ENCODE measurements at regions not wholly inside any gene's neighbourhood (a gene's known extent, or its start where the extent isn't known, plus 50 kb on each side); places are given as distances from the start of the nearest gene placed in this dataset.

GRCh38 chr3:168497741-168498140 lies 402.0 kb upstream of the GOLIM4 start:
- no peak overlapping the region for H3K4me3 Mint-ChIP-seq (ENCODE audit: unreplicated experiment)
- no peak overlapping the region for H3K27ac Mint-ChIP-seq (ENCODE audit: low read depth, unreplicated experiment)
- no TSS peak for BruUV-seq (replicated peaks)
- intact Hi-C loops (cut with micrococcal nuclease), result no loop called here
- TF ChIP-seq, protein P1, sequence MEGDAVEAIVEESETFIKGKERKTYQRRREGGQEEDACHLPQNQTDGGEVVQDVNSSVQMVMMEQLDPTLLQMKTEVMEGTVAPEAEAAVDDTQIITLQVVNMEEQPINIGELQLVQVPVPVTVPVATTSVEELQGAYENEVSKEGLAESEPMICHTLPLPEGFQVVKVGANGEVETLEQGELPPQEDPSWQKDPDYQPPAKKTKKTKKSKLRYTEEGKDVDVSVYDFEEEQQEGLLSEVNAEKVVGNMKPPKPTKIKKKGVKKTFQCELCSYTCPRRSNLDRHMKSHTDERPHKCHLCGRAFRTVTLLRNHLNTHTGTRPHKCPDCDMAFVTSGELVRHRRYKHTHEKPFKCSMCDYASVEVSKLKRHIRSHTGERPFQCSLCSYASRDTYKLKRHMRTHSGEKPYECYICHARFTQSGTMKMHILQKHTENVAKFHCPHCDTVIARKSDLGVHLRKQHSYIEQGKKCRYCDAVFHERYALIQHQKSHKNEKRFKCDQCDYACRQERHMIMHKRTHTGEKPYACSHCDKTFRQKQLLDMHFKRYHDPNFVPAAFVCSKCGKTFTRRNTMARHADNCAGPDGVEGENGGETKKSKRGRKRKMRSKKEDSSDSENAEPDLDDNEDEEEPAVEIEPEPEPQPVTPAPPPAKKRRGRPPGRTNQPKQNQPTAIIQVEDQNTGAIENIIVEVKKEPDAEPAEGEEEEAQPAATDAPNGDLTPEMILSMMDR (IDR thresholded peaks at IDR 0.05; ENCODE audit: unreplicated experiment), result no peak
- H3K9me3 Mint-ChIP-seq (ENCODE audit: unreplicated experiment), result no peaks in the 10 kb centered on the region
- DNase-seq (ENCODE audit: unreplicated experiment), result no peak
- CTCF ChIA-PET, result interaction anchor here (0.6 kb wide), 1 partner anchor 204 kb away, joined by 3 read pairs; no protein-coding TSS in a partner anchor
- H3K4me1 Mint-ChIP-seq (ENCODE audit: insufficient read depth, unreplicated experiment), result no peaks in the 10 kb centered on the region
- H3K27me3 Mint-ChIP-seq (ENCODE audit: insufficient read depth, unreplicated experiment), result peaks cover 88% of the 10 kb centered on the region
- POLR2A ChIA-PET, result no interaction called here
- H3K36me3 Mint-ChIP-seq (ENCODE audit: insufficient read depth, unreplicated experiment), result no peaks in the 10 kb centered on the region

DNA sequence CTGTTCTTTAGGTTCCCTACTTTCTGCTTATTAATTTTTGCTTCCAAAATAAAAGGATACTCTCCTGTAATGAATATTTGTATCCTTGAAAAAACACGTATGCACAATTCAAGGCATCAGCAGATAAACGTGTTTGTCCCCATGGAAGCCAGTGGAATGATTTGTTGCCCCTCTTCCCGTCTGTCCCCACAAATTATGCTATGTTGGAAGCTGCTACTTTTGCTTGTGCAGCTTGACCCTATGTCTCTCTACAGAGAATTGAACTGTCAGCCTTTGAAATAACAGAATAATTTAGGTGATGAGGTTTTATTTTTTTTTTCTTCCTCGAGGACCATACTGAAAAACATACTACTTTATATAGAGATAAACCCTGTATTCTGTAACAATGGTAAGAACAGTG lies 401.5 kb upstream of the GOLIM4 start:
- Mint-ChIP-seq H3K4me3 (ENCODE audit: unreplicated experiment) (no peak overlapping the region), H3K4me1 (ENCODE audit: insufficient read depth, unreplicated experiment) (no peaks in the 10 kb centered on the region), H3K27me3 (ENCODE audit: insufficient read depth, unreplicated experiment) (peaks cover 88% of the 10 kb centered on the region), H3K27ac (ENCODE audit: low read depth, unreplicated experiment) (no peak overlapping the region), H3K9me3 (ENCODE audit: unreplicated experiment) (no peaks in the 10 kb centered on the region), H3K36me3 (ENCODE audit: insufficient read depth, unreplicated experiment) (no peaks in the 10 kb centered on the region)
- BruUV-seq (replicated peaks), result no TSS peak
- TF ChIP-seq, protein P1 (IDR thresholded peaks at IDR 0.05; ENCODE audit: unreplicated experiment), result no peak
- POLR2A ChIA-PET, result no interaction called here
- DNase-seq (ENCODE audit: unreplicated experiment), result no peak
- intact Hi-C loops (cut with micrococcal nuclease), result no loop called here
- CTCF ChIA-PET, result no interaction called here

DNA sequence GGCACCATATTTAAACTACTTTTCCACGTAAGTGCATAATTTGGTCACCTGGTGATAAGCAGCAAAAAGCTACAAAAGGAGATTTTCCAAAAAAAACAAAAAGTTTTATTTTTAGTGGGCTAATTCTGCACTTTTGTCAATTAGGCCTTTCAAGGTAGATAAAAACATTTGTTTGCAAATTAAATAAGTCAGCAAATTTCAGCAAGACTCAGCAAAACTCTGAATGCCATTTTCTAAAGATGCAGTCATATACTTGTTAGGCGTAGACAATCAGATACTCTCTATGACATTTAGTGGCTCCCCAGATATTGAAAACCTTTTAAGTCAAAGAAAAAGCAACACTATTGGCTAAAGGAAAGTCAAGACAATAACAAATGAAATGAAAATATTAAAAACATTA lies 400.2 kb upstream of the GOLIM4 start:
- DNase-seq (ENCODE audit: unreplicated experiment), result no peak
- TF ChIP-seq, protein P1 (IDR thresholded peaks at IDR 0.05; ENCODE audit: unreplicated experiment), result no peak
- H3K4me1 Mint-ChIP-seq (ENCODE audit: insufficient read depth, unreplicated experiment), result no peaks in the 10 kb centered on the region
- no peak overlapping the region for H3K4me3 Mint-ChIP-seq (ENCODE audit: unreplicated experiment)
- intact Hi-C loops (cut with micrococcal nuclease), result no loop called here
- CTCF ChIA-PET, result no interaction called here
- POLR2A ChIA-PET, result no interaction called here
- peaks cover 80% of the 10 kb centered on the region for H3K27me3 Mint-ChIP-seq (ENCODE audit: insufficient read depth, unreplicated experiment)
- H3K27ac Mint-ChIP-seq (ENCODE audit: low read depth, unreplicated experiment), result no peak overlapping the region
- BruUV-seq (replicated peaks), result no TSS peak
- no peaks in the 10 kb centered on the region for H3K36me3 Mint-ChIP-seq (ENCODE audit: insufficient read depth, unreplicated experiment)
- no peaks in the 10 kb centered on the region for H3K9me3 Mint-ChIP-seq (ENCODE audit: unreplicated experiment)

DNA sequence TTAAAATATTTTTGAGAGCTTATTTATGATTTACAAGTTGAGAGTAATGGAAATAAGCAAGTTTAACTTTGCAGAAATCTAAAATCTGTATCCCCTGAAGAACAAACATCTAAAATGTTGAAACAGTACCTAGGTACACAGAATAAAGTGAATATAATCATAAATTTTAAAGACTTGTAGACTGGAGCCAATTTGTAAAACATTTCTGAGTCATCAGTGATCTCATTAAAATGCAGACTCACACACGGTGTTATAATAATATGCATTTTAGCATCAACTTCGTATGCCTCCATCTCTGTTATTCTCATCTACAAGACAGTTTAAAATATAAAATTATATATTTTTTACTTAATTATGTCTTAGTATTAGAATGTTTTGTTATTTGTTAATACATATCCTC lies 399.5 kb upstream of the GOLIM4 start:
- BruUV-seq (replicated peaks), result no TSS peak
- Mint-ChIP-seq H3K9me3 (ENCODE audit: unreplicated experiment) (no peaks in the 10 kb centered on the region), H3K27ac (ENCODE audit: low read depth, unreplicated experiment) (no peak overlapping the region), H3K4me3 (ENCODE audit: unreplicated experiment) (no peak overlapping the region), H3K27me3 (ENCODE audit: insufficient read depth, unreplicated experiment) (peaks cover 73% of the 10 kb centered on the region), H3K36me3 (ENCODE audit: insufficient read depth, unreplicated experiment) (no peaks in the 10 kb centered on the region), H3K4me1 (ENCODE audit: insufficient read depth, unreplicated experiment) (no peaks in the 10 kb centered on the region)
- ChIA-PET POLR2A (no interaction called here), CTCF (no interaction called here)
- TF ChIP-seq, protein P1 (IDR thresholded peaks at IDR 0.05; ENCODE audit: unreplicated experiment), result no peak
- no peak for DNase-seq (ENCODE audit: unreplicated experiment)
- intact Hi-C loops (cut with micrococcal nuclease), result no loop called here
